Right forelimb (tissue), 1 donor: ENCODE measurements at regions not wholly inside any gene's neighbourhood (a gene's known extent, or its start where the extent isn't known, plus 50 kb on each side); places are given as distances from the start of the nearest gene placed in this dataset.

Source experiments
- DNase-seq: peaks from one replicate; pipeline ENCODE4 v3.0.0-alpha.2; 2018

- no peak for DNase-seq
Observed at GRCh38 chr18:78643981-78644380, 335.6 kb upstream of the SALL3 start.

GRCh38 chr18:78645216-78645615, 334.4 kb upstream of the SALL3 start:
- no peak for DNase-seq

DNA sequence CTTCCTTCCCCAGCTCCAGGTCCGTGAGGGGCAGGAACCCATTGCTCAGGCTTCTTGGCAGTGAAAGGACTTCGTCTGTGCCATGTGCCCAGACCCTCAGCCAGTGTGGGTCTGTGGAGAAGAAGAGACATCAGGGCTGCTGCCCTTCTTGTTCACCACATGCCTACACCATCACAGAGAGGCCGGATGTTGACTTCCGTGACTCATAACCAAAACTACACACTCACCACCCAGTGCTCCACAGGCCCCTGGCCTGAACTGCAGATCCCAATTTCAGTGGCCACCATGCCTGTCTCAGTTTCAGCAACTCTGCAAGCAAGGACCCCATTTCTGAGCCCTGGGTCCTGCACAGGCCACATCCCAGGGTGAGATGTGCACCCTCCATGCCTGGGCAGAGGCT, 332.6 kb upstream of the SALL3 start:
- no peak for DNase-seq

DNA sequence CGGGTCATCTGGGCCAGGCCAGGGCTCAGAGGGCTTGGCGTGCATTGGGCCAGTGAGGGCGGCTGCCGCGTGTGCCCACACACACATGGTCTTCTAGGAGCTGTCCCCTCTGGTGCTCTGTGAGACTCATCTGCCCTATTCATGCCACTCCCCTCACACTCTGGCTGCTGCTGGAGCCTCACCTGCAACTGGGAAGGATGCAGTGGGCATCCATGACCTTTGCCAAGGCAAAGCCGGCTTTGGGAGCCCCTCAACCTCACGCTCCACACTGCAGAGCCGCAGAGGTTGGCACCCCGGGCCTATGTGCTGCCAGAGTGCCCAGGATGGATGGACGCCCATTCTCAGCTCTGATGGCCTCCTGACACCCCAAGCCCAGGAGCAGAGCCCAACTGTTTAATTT, 330.2 kb upstream of the SALL3 start:
- no peak for DNase-seq

DNA sequence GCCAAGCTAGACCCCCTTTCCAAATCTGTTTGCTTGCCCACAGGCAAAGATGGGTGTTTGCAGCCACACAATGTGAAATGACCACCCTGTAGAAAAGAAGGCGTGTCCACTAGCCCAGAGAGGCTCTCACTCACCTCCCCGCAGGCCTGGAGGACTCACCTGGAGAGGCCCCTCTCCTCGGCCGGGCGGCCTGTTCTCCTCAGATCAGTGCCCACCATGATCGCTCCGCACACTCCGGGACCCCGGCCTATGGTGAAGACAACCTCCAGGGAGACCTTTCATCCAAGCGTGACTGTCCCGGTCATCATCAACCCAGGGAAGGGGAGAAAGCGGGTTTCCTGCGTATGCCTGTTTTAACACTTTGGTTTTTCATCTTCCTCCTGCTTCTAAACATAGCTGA, 328.7 kb upstream of the SALL3 start:
- no peak for DNase-seq

DNA sequence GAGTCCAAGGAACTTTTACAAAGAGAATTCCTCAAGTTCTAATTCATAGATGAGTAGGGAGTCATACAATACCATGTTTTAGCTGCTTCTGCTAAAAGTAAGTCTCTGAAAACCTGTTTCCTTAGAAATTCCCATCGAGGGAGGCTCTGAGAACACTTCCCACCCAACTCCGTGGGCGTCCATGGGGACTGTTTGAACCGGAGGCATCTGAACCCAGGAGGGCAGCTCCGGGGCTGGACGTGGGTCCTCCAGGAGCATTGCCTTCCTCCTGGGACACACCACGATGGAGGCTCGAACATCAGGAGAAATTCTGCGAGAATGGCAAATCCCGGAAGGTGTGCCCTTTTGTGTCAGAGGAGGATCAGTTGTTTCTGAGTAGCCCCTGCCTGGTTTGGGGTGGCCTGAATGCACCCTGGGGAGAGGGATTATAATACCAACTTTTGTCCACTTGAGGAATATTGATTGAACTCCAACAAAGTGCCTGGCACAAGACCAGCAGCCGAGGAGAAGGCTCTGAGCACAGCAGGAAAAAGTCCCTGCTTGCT, 327.5 kb upstream of the SALL3 start:
- DNase-seq: no peak

GRCh38 chr18:78655921-78656320, 323.7 kb upstream of the SALL3 start:
- no peak for DNase-seq

DNA sequence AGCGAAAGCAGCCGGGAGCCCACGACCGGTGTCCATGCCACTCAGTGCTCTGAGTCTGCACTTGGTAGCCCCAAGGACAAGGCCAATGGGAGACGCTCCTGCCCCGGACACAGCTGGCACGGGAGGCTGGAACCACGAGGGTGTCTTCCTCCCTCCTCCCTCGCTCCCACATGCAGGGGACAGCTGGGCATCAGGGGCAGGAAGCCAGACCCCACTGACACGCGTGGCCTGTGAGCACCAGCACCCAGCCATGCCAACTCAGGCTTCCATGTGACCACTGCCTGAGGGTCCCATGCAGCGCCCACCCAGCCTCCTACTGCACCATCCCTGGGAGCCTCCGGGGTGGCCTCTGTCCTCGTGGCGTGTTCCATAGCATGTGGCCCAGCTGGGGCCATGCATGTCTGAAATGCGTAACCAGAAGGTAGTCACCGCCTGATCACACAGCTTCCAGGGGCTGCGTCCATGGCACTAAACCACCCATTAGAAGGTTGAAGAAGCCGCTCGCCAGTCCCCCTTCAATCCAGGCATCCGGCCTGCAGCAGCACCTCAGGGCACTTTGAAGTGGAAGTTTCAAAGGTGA, 323.2 kb upstream of the SALL3 start:
- DNase-seq: no peak

- DNase-seq: no peak
Observed at GRCh38 chr18:78658531-78658930, 321.1 kb upstream of the SALL3 start.

DNA sequence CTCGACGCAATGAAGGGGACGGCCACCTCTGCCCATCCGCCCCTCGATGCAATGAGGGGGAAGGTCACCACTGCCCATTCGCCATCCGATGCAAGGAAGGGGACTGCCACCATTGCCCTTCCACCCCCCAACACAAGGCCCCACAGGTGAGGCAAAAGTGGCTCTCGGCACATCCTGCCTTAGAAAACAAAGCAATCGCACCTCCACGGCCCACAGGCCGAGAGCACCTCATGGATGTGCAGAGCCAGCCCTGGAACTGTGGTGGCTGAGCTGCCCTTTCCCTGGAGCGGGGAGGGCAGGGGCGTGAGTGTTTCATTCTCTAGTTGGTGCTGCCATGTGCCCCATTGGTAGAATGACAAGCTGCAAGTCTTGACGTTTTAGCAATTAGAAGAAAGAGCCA, 320.6 kb upstream of the SALL3 start:
- no peak for DNase-seq

- DNase-seq: no peak
Observed at GRCh38 chr18:78659748-78660147, 319.9 kb upstream of the SALL3 start.

DNA sequence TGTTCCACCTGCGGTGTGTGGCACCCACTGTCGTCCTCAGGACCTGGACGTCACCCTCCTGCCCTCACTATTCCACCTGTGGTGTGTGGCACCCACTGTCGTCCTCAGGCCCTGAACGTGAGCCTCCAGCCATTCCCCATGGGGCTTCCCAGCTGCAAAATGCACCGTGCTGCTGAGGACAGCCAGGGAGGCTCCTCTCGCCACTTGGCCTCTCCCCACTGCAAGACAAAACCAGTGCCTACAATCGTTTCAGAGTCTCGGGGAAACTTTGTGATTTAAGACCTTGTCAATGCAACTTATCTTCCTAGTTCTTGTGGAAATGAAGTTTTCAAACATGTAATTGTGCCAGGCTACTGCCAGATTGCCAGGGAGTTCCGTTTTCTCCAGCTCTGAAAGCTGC, 319.3 kb upstream of the SALL3 start:
- no peak for DNase-seq

DNA sequence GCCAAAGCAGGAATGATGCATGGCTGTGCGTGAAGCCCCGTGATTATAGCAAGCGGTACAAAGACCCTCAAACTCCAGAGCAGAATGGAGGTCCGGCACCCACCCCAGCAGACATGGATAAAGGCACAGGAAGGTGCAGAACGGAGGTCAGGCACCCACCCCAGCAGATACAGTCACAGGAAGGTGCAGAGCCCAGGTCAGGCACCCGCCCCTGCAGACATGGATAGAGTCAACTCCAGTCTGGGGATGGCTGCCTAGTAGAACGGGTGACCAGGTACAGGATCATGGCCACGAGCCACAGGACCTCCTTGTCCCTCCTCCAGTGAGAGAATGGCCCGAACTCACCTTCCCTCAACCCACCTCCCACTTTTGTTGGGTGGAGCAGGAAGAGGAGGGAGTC, 318.3 kb upstream of the SALL3 start:
- DNase-seq: no peak

DNA sequence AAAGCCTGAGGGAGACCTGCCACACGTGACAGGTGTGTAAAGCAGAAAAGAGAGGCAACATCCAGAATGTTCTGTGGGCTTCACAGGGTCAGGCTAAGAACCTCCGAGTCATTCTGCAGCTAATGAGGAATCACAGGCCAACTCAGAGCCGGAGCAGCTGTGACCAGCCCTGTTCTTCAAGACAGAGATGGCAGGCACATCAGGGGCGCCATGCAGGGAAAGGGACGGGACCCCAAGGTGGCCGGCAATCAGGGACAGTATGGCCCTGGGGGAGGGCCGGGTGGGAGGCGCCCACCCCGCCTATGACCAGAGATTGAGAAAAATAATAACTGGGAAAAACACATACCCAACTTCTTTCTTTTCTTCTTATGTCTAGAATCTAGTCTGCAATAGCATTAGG, 316.7 kb upstream of the SALL3 start:
- DNase-seq: no peak

DNA sequence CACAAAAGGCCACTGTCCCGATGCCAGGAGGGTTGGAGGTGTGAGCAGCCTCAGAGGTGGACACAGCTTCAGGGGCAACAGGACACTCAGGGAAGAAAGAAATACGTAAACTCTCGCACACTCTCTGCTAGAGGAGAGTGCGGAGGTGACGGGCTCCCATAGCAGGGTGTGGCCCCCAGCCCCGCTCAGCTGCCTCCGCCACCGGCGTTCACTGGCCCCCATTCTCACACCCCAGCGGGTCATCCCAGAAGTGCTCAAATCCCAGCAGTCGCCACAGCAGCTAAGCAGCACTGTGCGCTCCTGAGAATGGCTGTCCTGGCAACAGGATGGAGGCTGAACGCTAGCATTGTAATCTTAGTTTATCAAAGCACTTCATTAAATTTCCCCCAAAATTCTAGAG, 315.6 kb upstream of the SALL3 start:
- DNase-seq: no peak

- DNase-seq: no peak
Observed at GRCh38 chr18:78664848-78665247, 314.8 kb upstream of the SALL3 start.

DNA sequence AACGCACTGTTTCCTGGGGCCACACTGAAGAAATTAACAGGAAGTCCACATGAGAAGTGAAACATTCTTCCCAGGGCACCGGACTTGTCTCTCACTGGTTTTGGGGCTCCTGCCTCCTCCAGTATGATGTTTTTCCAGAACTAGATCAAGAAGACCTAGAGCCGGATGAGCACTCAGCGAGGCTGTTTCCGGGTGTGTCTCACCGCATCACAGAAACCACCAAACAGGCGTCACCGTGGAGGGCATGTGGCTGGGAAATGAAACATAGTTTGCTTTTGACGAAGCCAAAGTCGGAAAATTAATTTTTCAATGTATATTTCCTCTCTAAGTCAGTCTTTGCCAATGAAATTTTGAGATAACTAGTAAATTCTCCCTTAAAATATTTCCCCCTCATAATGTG, 314.0 kb upstream of the SALL3 start:
- no peak for DNase-seq

GRCh38 chr18:78666666-78667335, 312.8 kb upstream of the SALL3 start:
- no peak for DNase-seq

DNA sequence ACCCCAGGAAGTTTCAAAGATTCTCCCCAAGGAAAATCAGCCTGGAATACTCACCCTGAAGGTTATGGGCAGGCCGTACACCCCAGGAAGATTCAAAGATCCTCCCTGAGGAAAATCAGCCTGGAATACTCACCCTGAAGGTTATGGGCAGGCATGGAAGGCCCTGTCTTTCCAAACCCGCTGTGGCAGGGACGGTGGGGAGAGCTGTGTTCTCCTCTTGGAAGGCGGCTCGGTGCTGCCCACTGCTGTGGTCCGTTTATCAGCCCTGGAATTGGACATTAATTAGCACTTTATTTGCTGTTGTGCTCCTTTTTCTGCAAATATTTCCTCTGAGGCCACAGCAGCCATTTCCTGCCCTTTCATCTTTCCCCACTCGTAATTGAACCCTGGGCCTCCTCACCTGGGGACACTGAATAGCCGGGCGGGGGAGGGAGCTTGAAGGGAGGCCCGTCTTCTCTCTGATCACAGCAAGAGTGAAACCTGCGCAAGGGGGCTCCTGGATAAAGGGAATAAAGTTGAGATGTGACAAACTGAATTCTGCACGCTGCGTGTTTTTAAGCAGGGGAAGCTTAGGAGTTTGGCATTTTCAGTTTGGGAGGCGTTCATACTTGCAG, 308.7 kb upstream of the SALL3 start:
- no peak for DNase-seq

GRCh38 chr18:78671551-78671950, 308.1 kb upstream of the SALL3 start:
- DNase-seq: no peak

DNA sequence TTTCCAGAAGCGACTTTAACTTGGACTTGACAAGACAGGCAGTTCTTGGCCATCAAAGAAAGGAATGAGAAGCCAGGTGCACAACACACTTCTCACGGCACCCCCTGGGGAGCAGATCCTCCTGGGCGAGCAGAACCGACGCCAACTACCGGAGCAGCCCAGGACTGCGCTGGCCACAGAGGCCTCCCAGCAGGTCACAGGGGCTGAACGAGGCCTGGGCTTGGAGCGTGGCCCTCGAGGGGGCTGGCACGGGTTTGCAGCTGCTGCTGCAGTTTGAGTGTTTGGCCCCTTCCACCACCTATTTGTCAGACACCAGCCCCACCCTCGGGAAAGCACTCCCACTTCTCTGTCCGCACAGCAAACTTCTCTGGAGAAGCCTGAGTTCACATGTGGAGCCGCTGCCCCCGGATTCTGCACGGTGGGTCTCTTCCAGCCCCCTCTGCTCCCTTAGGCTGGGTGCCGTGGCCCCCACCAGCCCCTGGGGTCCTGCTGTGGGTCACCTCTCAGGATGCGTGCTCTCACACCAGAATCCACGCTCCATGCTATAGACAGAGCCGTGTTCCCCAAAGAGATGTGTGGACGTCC, 306.7 kb upstream of the SALL3 start:
- no peak for DNase-seq

DNA sequence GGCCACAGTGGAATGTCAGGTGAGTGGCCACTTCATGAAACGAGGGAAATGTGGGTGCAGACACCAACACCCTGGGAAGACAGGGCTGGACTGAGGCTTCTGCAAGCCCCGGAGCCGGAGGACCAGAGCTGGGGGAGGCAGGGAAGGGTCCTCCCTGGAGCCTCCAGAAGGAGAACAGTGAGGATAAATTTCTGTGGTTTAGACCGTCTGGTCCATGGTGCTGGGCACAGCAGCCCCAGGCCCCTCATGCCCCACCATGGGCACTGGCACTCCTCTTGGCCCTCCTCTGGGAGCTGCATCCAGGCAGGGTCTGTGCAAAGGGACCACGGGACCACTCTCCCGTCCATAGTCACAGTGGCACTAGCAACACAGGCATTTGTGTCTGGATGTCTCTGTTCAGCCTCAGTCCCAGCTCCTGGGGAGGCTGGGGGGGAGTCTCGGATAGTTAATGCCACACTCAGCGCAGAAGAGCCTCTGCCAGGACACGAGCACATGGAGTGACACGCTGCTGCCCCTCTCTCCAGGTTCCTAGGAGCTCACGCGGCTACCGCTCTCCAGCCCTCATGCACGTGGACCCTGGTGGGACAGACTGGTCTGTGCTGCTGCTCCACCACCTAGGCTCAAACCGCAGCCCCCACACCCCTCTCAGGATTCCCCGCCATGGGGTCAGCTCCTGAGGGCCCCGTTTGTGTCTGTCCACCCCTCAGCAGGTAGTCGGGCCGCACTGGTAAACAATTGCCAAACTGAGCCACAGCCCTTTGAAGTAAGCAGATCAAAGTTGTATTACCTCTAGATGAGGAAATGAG, 305.9 kb upstream of the SALL3 start:
- no peak for DNase-seq

DNA sequence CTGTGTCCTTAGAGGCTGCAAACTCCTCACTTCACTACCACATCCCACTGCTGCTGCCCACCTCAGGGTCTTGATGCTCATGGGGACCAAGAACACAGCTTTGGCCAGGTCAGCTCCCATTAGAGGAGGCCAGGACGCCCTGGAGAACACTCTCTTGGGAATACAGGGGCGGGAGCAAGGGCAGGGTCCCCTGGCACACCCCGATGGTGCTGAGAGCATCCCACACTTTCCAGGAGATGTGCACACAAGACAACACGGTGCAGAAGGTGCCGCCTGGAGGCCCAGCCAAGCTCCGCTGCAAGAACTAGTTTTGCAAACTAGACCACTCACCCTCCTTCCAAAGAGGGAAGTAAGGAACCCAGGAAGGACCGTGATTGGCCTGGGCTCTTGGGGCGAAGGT, 304.4 kb upstream of the SALL3 start:
- no peak for DNase-seq
